RCC 7860 (cell line): ENCODE measurements at regions not wholly inside any gene's neighbourhood (a gene's known extent, or its start where the extent isn't known, plus 50 kb on each side); places are given as distances from the start of the nearest gene placed in this dataset.

ENCODE experiments used
- DNase-seq: peaks from one replicate; pipeline ENCODE4 v3.0.0-alpha.2; 2015; ENCODE audit warnings: low spot score
- FAIRE-seq: peaks from 2 replicates; lab custom pipeline; 2012; peaks lifted over from hg19 to GRCh38; lab: Jason Lieb, UNC

GRCh38 chr12:97267594-97268202 is 194.9 kb upstream of the RMST start:
- FAIRE-seq (no peak), DNase-seq (no peak)

- no peak for FAIRE-seq
- no peak for DNase-seq
Measured at GRCh38 chr12:97272471-97272870, 190.1 kb upstream of the RMST start.

- DNase-seq (no peak), FAIRE-seq (no peak)
Measured at GRCh38 chr12:97274386-97274785, 188.2 kb upstream of the RMST start.

DNA sequence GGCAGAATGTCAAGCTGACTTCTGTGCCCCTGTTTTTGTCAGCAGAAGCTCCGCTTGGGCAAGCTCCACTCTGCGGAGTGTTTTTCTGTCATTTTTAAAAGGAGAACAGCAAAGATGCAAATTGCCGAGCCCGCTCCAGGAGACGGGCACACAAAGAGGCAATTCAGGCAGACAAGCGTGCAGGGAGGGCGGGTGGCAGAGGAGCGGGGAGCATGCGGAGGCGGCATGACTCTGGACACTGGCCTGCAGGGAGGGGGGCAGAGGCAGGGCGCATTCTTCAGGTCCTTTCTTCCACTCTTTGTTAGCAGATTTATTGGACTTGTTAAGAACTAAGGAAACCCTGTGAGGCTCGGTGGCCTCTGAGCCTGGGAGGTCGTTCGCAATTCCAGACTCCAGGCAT is 187.3 kb upstream of the RMST start:
- DNase-seq (no peak), FAIRE-seq (no peak)

DNA sequence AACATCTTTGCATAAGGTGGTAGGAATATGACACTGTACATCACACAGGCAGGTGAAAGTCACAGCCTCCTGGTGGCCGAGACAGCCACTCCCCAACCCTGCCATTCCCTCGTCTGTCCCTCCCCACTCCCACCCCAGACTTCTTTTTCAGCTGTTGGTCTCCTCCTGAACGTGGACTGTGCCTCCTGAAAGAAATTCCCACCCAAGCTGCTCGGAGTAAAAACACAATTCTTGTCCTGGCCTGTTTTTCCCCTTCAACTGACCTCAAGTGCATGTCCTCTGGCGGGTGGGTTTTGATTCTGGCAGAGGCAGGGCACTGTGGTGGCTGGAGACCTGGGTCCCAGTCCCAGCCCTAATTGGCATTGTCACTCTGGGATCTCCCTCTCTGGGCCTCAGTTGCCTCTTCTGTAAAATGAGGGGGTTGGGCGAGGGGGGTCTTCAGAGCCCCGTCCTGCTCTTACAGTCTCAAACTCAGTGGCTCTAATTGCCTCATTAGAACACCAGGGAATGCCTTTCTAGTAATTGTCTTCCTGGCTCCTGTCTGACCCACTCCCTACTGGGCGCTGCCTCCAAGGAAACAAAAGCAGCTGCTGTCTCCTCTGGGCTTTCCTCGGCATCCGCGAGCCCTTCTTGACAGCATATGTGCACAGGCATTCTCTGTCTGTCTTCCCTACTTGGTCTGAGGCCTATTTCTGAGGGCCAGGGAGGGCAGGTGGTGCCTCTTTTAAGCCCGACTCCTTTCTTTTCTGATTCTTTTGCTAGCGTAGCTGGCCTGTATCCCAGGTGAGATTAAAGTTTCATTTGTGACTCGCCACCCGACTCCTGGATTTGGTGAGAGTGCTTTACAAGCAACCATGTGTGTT is 186.6 kb upstream of the RMST start:
- DNase-seq (no peak), FAIRE-seq (no peak)

GRCh38 chr12:97276661-97277429 is 185.8 kb upstream of the RMST start:
- DNase-seq (no peak), FAIRE-seq (no peak)

DNA sequence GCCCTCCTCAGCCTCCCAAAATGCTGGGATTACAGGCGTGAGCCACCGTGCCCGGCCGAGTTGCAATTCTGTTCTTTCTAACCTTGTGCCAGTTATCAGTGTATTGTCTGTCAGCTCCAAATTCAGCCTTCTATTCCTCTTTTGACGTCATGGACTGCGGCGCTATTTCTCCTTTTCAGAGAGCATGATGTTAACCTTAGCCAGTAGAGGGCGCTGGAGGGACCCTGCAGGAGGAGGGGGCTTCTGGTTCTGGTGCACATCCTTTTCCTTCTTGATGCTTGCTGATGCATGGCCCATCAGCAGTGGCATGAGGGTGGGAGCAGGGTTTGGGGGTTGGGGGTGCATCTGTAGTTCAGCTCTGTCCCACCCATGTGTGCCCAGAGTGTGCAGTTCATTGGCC is 179.3 kb upstream of the RMST start:
- FAIRE-seq (no peak), DNase-seq (no peak)

DNA sequence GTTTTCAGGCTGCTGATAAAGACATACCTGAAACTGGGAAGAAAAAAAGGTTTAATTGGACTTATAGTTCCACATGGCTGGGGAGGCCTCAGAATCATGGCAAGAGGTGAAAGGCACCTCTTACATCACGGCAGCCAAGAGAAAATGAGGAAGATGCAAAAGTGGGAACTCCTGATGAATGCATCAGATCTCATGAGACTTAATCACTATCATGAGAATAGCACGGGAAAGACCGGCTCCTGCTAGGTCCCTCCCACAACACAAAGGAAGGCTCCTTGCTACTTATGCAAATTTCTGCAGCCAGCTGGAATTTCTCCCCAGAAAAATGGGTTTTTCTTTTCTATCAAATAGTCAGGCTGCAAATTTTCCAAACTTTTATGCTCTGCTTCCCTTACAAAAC is 174.1 kb upstream of the RMST start:
- DNase-seq (no peak), FAIRE-seq (no peak)

DNA sequence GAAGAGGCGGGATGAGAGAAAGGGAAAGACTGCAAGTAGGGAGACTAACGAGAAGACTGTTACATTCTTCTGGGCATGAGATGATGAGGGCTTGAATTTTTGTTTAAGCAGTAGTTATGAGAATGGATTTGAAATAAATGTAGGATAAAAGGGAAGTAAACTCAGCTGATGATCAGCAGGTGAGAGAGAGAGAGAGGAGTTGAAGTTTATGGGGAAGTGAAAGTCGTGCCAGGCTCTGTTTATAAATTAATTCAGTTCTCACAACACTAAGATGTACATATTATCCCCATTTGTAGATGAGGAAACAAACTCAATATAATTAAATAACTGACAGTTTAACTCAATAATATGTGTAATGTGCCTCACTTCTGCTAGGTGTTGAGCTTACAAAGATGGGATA is 170.0 kb upstream of the RMST start:
- no peak for FAIRE-seq
- DNase-seq, result no peak

DNA sequence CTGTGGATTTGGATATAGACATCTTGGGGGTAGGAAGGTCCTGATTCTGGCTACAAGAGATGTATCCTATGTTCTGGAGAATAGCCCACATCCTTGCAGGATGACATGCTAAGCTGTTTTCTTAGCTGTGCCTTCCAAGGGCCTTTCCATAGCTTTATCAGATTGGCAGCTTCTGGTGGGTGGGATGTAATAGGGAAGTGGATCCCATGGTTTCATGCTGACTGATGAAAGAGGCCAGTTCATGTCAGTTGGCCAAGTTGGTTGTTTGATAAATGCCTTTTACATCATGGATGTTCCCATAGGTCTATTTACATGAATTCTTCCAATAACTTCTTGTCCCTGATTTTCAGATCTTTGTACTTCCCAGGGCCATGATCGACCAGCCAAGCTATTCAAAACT is 169.1 kb upstream of the RMST start:
- DNase-seq, result no peak
- no peak for FAIRE-seq

DNA sequence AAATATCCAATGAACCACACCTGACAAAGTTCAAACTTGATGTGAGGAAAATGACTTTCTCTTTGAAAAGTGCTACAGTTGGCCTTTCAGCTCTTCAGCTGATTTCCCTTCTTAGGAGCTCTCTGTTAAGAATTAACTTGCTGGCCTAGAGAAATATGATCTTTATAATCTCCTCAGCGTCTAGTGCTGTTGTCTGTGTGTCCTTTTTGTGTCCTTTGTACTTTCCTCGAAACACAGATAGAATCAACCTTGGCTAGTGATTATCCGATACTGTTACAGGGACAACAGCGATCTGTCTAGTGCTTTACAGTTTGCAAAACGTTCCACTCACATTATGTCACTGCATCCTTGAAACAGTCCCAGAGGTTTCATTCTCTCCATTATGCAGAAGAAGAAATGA is 162.8 kb upstream of the RMST start:
- no peak for DNase-seq
- FAIRE-seq, result no peak

- FAIRE-seq (no peak), DNase-seq (no peak)
Measured at GRCh38 chr12:97300431-97300830, 162.2 kb upstream of the RMST start.

DNA sequence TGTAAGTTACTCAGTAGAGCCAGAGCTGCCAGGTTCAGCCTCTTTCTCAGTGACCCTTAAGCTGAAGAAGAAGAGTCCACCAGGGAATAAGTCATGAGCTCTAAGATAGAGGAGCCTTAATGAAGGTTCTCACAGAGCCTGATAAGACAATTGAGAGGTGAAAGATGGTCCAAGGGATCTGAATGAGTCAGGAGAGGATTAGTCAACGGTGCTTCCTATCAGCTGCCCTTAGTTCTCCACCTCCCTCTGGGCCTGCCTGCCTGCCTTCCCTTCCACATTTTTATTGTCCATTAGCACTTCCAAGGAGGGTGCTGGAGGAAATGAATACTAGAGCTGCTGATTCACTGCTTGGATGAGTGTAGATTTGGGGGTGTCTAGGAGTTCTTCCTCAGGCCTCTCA is 161.7 kb upstream of the RMST start:
- peak; percentile 13 for DNase-seq
- FAIRE-seq, result no peak

DNA sequence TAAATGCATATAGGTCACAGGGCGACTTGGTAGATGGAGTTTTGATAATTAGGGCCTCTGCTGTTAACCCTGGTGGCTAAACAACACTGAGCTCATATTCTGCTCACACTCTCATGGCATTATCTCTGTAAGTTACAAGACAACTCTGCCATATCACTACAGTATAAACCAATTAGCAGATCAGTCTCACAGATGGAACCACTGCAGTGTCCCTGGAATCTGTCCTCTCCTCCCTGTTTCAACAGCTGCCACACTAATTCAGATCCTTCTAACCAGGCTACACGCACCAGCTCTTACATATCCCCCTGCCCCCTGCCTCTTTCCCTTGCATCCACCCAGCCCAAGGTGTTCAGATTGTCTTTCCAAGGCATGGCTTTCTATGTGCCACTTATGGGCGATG is 161.0 kb upstream of the RMST start:
- no peak for DNase-seq
- no peak for FAIRE-seq

DNA sequence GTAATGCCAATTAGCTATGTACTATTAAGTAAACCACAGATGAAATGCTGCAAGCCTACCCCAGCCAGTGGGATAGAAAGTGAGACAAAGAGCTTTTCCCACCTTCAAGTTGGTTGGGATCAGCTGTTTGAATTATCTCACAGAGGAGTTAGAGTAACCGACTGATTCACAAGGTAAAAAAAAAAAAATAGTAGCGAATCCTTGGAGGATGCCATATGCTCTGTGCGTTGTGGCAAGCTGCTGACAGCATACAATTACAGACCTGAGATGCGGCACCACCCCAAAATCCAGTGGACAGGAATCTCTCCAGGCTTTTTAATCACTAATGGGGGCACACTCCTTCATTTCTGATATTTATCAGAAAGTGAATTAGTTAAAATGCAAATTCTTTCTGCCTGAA is 157.0 kb upstream of the RMST start:
- DNase-seq, result no peak
- no peak for FAIRE-seq

DNA sequence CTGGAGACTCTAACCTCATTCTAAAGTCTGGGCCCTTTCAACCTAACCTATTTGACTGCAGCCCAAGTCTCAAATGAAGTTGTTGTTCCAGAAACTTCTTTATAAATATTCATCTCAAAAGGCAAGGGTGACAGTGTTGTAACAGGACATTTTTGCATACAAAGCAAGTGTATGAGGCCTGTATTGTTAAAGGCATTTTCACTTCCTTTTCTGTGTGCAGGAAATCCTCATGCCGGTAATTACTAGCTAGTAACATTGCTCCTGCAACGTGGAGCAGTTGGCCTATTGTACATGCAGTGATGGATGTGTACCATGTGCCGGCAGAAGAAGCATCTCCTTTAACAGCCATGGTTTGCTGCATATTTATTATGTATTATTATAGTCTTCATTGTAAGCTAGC is 156.5 kb upstream of the RMST start:
- no peak for FAIRE-seq
- no peak for DNase-seq

GRCh38 chr12:97308576-97309198 is 153.9 kb upstream of the RMST start:
- FAIRE-seq, result no peak
- peak; percentile 30 for DNase-seq

DNA sequence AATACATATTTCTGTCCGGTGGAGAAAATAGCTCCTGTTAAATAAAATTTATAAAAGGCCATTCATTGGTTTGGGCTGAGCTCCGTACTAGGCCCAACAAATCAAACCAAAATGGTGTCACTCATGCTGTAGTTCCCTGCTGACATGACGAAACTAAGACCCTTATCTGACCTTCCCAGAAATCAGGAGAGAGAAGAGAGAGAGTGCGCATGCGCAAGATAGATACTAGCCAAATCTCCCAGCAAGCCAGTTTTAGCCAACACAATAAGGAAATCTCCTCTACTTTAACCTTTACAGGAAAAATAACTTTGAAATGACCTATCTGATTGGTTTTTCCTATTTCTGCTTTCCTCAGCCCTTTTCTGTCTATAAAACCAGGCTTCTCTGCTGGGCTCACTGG is 152.7 kb upstream of the RMST start:
- FAIRE-seq, result no peak
- no peak for DNase-seq

GRCh38 chr12:97312570-97313135 is 150.0 kb upstream of the RMST start:
- no peak for FAIRE-seq

GRCh38 chr12:97313471-97314190 is 149.0 kb upstream of the RMST start:
- FAIRE-seq (peak; percentile 58), DNase-seq (peak; percentile 46)

More at GRCh38 chr12:97312570-97313135, 150.0 kb upstream of the RMST start:
- DNase-seq, result no peak
